ENCODE measurements at regions not wholly inside any gene's neighbourhood (a gene's known extent, or its start where the extent isn't known, plus 50 kb on each side); places are given as distances from the start of the nearest gene placed in this dataset.

- TF ChIP-seq CTCF (IDR thresholded peaks at IDR 0.05 in 8 of 11, conservative IDR thresholded peaks at IDR 0.05 in 3 of 11) (no peak), POLR2A (IDR thresholded peaks at IDR 0.05) (no peak)
These were observed 586.3 kb upstream of the RAG2 start for GRCh38 chr11:37184326-37184725.

Measured in spleen (tissue), 7 donors.